Body of pancreas (tissue), 4 donors: ENCODE measurements at regions not wholly inside any gene's neighbourhood (a gene's known extent, or its start where the extent isn't known, plus 50 kb on each side); places are given as distances from the start of the nearest gene placed in this dataset.

Source experiments
- CTCF ChIP-seq, 7 experiments: fragments of 450-650 bp in 4 of 7; fragments of 200-600 bp in 3 of 7; sonication (generic) in 3 of 7; IDR thresholded peaks; one replicate each; pipeline ENCODE4 v1.5.1; 2016 to 2019; ENCODE audit warnings: antibody characterized with exemption in 7 of 7
- POLR2A ChIP-seq, 3 donors: fragments of 450-650 bp; IDR thresholded peaks; one replicate each; pipeline ENCODE4 v1.6.1; 2016; ENCODE audit warnings: antibody characterized with exemption in 3 of 3, mild to moderate bottlenecking in 2 of 3

GRCh38 chr12:82225871-82226270, 132.3 kb downstream of the CCDC59 start:
- TF ChIP-seq CTCF (IDR thresholded peaks at IDR 0.05) (no peak), POLR2A (IDR thresholded peaks at IDR 0.05) (no peak)
